ENCODE measurements at regions not wholly inside any gene's neighbourhood (a gene's known extent, or its start where the extent isn't known, plus 50 kb on each side); places are given as distances from the start of the nearest gene placed in this dataset.
A peak's percentile ranks its signal among the peaks of the same experiment; 100 is the strongest.

GRCh38 chr3:124275412-124275811 lies 283.5 kb upstream of the ROPN1 start:
- no peak for DNase-seq (ENCODE audit: low spot score)
- Histone ChIP-seq H3K9me3 (no peaks in the 10 kb centered on the region), H3K36me3 (no peaks in the 10 kb centered on the region), H3K4me3 (no peak overlapping the region), H3K27ac (peak overlapping the region; percentile 67 to 80), H3K27me3 (no peaks in the 10 kb centered on the region), H3K4me1 (peaks cover 0 to 66% of the 10 kb centered on the region in 2 donors)
- TF ChIP-seq, protein P1, sequence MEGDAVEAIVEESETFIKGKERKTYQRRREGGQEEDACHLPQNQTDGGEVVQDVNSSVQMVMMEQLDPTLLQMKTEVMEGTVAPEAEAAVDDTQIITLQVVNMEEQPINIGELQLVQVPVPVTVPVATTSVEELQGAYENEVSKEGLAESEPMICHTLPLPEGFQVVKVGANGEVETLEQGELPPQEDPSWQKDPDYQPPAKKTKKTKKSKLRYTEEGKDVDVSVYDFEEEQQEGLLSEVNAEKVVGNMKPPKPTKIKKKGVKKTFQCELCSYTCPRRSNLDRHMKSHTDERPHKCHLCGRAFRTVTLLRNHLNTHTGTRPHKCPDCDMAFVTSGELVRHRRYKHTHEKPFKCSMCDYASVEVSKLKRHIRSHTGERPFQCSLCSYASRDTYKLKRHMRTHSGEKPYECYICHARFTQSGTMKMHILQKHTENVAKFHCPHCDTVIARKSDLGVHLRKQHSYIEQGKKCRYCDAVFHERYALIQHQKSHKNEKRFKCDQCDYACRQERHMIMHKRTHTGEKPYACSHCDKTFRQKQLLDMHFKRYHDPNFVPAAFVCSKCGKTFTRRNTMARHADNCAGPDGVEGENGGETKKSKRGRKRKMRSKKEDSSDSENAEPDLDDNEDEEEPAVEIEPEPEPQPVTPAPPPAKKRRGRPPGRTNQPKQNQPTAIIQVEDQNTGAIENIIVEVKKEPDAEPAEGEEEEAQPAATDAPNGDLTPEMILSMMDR (IDR thresholded peaks at IDR 0.05): no peak

DNA sequence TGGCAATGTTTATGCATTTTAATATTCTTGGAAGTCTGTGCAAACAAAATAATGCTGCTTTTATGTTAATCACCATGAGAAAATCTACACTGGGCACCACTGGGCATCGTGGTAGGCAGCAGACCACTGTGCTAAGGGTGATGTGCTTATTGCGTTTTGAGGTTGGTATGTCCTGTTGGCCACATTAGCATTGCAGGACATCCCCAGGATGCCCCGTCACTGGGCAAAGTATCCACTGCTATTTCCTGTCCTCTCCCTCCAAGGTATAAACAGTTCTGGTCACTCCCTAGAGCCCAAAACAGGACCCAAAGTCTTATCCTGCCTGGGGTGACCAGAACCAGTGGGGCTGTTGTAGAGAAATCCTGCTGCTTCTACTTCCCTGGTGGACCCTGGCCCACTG lies 284.2 kb upstream of the ROPN1 start:
- Histone ChIP-seq H3K4me1 (peaks cover 0 to 66% of the 10 kb centered on the region in 2 donors), H3K36me3 (no peaks in the 10 kb centered on the region), H3K27ac (peak overlapping the region; percentile 67 to 80), H3K4me3 (no peak overlapping the region), H3K27me3 (no peaks in the 10 kb centered on the region), H3K9me3 (no peaks in the 10 kb centered on the region)
- TF ChIP-seq, protein P1 (IDR thresholded peaks at IDR 0.05): no peak
- no peak for DNase-seq (ENCODE audit: low spot score)

DNA sequence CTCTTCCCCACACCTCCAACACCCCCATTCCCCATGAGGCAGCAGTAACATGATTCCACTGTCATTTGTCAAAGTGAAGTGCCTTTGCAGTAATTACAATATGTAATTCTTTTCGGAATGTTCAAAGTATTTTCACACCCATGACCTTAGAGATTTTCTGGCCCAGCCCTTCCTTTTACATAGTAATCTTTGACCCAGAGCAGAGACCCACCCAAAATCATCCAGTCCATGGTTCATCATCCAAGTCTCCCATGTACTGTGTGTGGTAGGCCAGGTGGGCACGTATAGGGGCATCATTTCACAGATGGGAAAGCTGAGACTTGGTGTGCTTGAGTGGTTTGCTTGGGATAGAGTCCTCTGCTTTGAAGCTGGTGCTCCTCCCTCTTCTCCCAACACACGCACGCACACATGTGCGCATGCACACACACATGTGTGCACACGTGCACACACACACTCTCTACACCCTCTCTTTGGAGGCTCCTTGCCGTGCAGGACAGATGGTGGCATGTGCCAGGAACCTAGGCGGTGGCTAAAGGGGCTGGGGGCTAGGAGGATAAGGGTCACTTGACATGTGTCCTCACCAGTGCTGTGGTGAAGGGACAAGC lies 284.7 kb upstream of the ROPN1 start:
- Histone ChIP-seq H3K4me1 (peaks cover 0 to 70% of the 10 kb centered on the region in 2 donors), H3K9me3 (no peaks in the 10 kb centered on the region), H3K27me3 (no peaks in the 10 kb centered on the region), H3K4me3 (no peak overlapping the region), H3K27ac (peak overlapping the region; percentile 67 to 80), H3K36me3 (no peaks in the 10 kb centered on the region)
- TF ChIP-seq, protein P1 (IDR thresholded peaks at IDR 0.05): no peak
- DNase-seq (ENCODE audit: low spot score): no peak

DNA sequence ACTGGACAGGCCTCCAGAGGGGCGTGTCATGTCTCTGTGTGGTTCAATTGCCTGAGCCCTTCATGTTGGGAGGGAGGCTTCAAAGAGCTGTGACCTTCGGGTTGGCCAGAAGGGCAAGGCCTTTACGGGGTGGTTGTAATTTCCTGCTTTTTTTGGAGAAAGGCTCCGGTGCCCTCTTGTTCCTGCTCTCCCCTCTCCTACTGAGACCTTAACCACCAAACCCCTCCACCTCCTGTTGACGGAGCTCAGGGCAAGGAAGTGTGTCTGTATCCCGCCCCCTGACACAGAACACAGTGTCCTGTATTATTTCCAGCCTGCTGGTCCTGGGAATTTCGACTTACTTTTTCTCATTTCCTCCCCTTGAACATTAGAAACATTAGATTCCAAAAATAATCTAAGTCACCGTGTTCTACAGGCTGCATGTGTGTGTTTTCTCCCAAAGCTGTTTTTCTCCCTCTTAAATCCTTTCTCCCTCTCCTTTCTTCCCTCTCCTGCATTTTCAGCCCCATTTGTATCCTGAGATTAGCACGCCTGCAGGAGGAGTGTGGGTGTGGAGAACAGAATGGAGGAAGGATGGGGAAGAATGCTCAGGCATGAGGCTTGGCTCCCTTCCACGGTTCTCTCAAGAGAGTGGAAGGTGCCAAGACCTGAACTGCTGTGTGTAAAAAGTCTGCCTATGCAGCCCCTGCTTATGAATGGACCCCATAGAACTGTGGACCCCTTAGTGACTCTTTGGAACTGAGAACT lies 285.4 kb upstream of the ROPN1 start:
- H3K4me3 ChIP-seq: no peak overlapping the region
- peaks cover 0 to 70% of the 10 kb centered on the region in 2 donors for H3K4me1 ChIP-seq

DNA sequence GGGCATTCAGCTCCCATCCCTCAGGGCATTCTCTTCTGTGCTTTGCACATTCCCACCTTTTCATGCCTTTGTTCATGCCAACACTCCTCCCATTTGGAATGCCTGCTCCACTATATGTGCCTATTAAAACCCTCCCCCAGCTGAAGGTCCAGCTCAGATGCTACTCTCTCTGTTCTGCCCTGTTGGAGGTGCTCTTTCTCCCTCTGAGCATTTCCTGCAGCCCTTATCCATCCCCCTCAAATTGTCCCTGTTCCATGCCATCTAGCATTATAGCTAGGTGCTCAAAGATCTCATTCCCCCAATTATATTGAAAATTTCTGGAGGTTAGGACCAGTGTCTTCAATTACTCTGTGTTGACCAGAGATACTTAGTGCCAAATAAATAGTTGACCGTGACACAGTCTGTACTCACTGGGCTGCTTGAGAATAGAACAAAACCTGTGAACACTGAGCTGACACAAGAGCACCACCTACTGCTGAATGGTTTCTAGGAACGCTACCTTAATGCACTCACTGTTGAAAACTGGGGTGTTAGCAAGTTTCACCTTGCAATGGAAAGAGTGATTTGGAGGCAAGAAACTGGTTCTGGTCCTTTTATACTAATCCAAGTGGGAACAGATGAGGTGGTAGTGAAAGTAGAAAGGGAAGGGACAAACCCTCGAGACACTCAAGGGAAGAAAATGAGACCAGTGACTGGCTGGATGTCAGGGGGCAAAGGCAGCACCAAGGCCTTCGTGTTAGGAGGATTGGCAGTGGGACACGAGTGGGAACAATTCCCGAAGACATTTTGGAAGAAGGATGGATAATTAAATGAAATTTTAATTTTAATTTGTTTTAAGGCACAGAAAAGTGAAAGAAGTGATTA lies 289.8 kb upstream of the ROPN1 start:
- H3K4me1 ChIP-seq: peaks cover 0 to 43% of the 10 kb centered on the region in 2 donors
- DNase-seq (ENCODE audit: low spot score): no peak
- no peaks in the 10 kb centered on the region for H3K36me3 ChIP-seq
- no peaks in the 10 kb centered on the region for H3K27me3 ChIP-seq
- no peaks in the 10 kb centered on the region for H3K9me3 ChIP-seq
- TF ChIP-seq, protein P1 (IDR thresholded peaks at IDR 0.05): peak; percentile 16 to 72
- no peak overlapping the region for H3K27ac ChIP-seq
- H3K4me3 ChIP-seq: no peak overlapping the region

More for the DNA sequence above, 285.4 kb upstream of the ROPN1 start:
- DNase-seq (ENCODE audit: low spot score): no peak
- TF ChIP-seq, protein P1 (IDR thresholded peaks at IDR 0.05): no peak
- Histone ChIP-seq H3K9me3 (no peaks in the 10 kb centered on the region), H3K27ac (peak overlapping the region; percentile 67 to 80), H3K36me3 (no peaks in the 10 kb centered on the region), H3K27me3 (no peaks in the 10 kb centered on the region)

All from right atrium auricular region (tissue), 2 donors.